ENCODE measurements at regions not wholly inside any gene's neighbourhood (a gene's known extent, or its start where the extent isn't known, plus 50 kb on each side); places are given as distances from the start of the nearest gene placed in this dataset.

GRCh38 chr10:10598297-10598696 lies 419.4 kb upstream of the CELF2 start:
- Histone ChIP-seq H3K36me3 (ENCODE audit: low read depth) (no peaks in the 10 kb centered on the region), H3K4me1 (ENCODE audit: insufficient read depth, poor library complexity, severe bottlenecking) (no peaks in the 10 kb centered on the region), H3K4me3 (ENCODE audit: severe bottlenecking) (no peak overlapping the region), H3K9me3 (ENCODE audit: severe bottlenecking) (no peaks in the 10 kb centered on the region), H3K27ac (ENCODE audit: poor library complexity, severe bottlenecking) (no peak overlapping the region), H3K27me3 (ENCODE audit: insufficient read depth, poor library complexity, severe bottlenecking) (no peaks in the 10 kb centered on the region)
- TF ChIP-seq CTCF (IDR thresholded peaks at IDR 0.05; ENCODE audit: poor library complexity, severe bottlenecking) = no peak
- no peak for ATAC-seq (ENCODE audit: low read depth)
- DNase-seq (ENCODE audit: low spot score) = no peak

GRCh38 chr10:10600004-10600403 lies 417.7 kb upstream of the CELF2 start:
- Histone ChIP-seq H3K4me1 (ENCODE audit: insufficient read depth, poor library complexity, severe bottlenecking) (no peaks in the 10 kb centered on the region), H3K27me3 (ENCODE audit: insufficient read depth, poor library complexity, severe bottlenecking) (no peaks in the 10 kb centered on the region), H3K9me3 (ENCODE audit: severe bottlenecking) (no peaks in the 10 kb centered on the region), H3K4me3 (ENCODE audit: severe bottlenecking) (no peak overlapping the region), H3K27ac (ENCODE audit: poor library complexity, severe bottlenecking) (no peak overlapping the region), H3K36me3 (ENCODE audit: low read depth) (no peaks in the 10 kb centered on the region)
- no peak for ATAC-seq (ENCODE audit: low read depth)
- no peak for DNase-seq (ENCODE audit: low spot score)
- no peak for TF ChIP-seq CTCF (IDR thresholded peaks at IDR 0.05; ENCODE audit: poor library complexity, severe bottlenecking)

- no peaks in the 10 kb centered on the region for H3K36me3 ChIP-seq (ENCODE audit: low read depth)
- no peak overlapping the region for H3K4me3 ChIP-seq (ENCODE audit: severe bottlenecking)
- H3K27ac ChIP-seq (ENCODE audit: poor library complexity, severe bottlenecking) = peak overlapping the region; percentile 76
- H3K27me3 ChIP-seq (ENCODE audit: insufficient read depth, poor library complexity, severe bottlenecking) = no peaks in the 10 kb centered on the region
- ATAC-seq (ENCODE audit: low read depth) (peak; percentile 90), DNase-seq (ENCODE audit: low spot score) (no peak)
- TF ChIP-seq CTCF (IDR thresholded peaks at IDR 0.05; ENCODE audit: poor library complexity, severe bottlenecking) = no peak
- peaks cover 7% of the 10 kb centered on the region for H3K4me1 ChIP-seq (ENCODE audit: insufficient read depth, poor library complexity, severe bottlenecking)
- no peaks in the 10 kb centered on the region for H3K9me3 ChIP-seq (ENCODE audit: severe bottlenecking)
These were observed 412.1 kb upstream of the CELF2 start for GRCh38 chr10:10605551-10606081.

- no peaks in the 10 kb centered on the region for H3K36me3 ChIP-seq (ENCODE audit: low read depth)
- DNase-seq (ENCODE audit: low spot score) = no peak
- ATAC-seq (ENCODE audit: low read depth) = no peak
These were observed 408.2 kb upstream of the CELF2 start for GRCh38 chr10:10609379-10609955.

More at GRCh38 chr10:10609379-10609955, 408.2 kb upstream of the CELF2 start:
- Histone ChIP-seq H3K27me3 (ENCODE audit: insufficient read depth, poor library complexity, severe bottlenecking) (no peaks in the 10 kb centered on the region), H3K4me1 (ENCODE audit: insufficient read depth, poor library complexity, severe bottlenecking) (peaks cover 7% of the 10 kb centered on the region), H3K27ac (ENCODE audit: poor library complexity, severe bottlenecking) (no peak overlapping the region), H3K9me3 (ENCODE audit: severe bottlenecking) (no peaks in the 10 kb centered on the region), H3K4me3 (ENCODE audit: severe bottlenecking) (no peak overlapping the region)
- no peak for TF ChIP-seq CTCF (IDR thresholded peaks at IDR 0.05; ENCODE audit: poor library complexity, severe bottlenecking)

Measured in RWPE2 (cell line).